Brain microvascular endothelial cell (primary cell): ENCODE measurements at regions not wholly inside any gene's neighbourhood (a gene's known extent, or its start where the extent isn't known, plus 50 kb on each side); places are given as distances from the start of the nearest gene placed in this dataset.

Source experiments
- DNase-seq: peaks from one replicate; pipeline ENCODE4 v3.0.0-alpha.2; 2020
- H3K27ac ChIP-seq: fragments of 250-450 bp; sonication (Bioruptor Pico); 2 replicates; pipeline ENCODE4 v1.5.1; 2020; ENCODE audit warnings: mild to moderate bottlenecking, moderate library complexity
- H3K27me3 ChIP-seq: fragments of 250-450 bp; sonication (Bioruptor Pico); replicated peaks from 2 replicates; pipeline ENCODE4 v1.5.1; 2020; ENCODE audit warnings: mild to moderate bottlenecking
- H3K36me3 ChIP-seq: fragments of 250-450 bp; sonication (Bioruptor Pico); replicated peaks from 2 replicates; pipeline ENCODE4 v1.5.1; 2020; ENCODE audit warnings: mild to moderate bottlenecking
- H3K4me3 ChIP-seq: 2 replicates; pipeline ENCODE4 v1.5.1; 2011; ENCODE audit warnings: low read depth, mild to moderate bottlenecking, control low read depth, low read length, moderate library complexity
- CTCF ChIP-seq: IDR thresholded peaks from 2 replicates; pipeline ENCODE4 v1.5.1; 2011; ENCODE audit warnings: low read depth, mild to moderate bottlenecking, moderate library complexity, low read length, control low read depth, inconsistent platforms; ENCODE audit errors: missing control alignments
- in situ Hi-C: cut with HindIII; loops from 2 replicates; pipeline ENCODE4 v1.10.0; 2017; ENCODE audit warnings: low sequenced_read_pairs, low pct_ligation_motif_present

GRCh38 chr10:3951993-3952392 lies 167.0 kb upstream of the KLF6 start:
- DNase-seq: no peak
- Histone ChIP-seq H3K27ac (no peak overlapping the region), H3K36me3 (no peaks in the 10 kb centered on the region), H3K27me3 (no peaks in the 10 kb centered on the region), H3K4me3 (no peak overlapping the region)
- in situ Hi-C loops: no loop called here
- TF ChIP-seq CTCF: no peak

DNA sequence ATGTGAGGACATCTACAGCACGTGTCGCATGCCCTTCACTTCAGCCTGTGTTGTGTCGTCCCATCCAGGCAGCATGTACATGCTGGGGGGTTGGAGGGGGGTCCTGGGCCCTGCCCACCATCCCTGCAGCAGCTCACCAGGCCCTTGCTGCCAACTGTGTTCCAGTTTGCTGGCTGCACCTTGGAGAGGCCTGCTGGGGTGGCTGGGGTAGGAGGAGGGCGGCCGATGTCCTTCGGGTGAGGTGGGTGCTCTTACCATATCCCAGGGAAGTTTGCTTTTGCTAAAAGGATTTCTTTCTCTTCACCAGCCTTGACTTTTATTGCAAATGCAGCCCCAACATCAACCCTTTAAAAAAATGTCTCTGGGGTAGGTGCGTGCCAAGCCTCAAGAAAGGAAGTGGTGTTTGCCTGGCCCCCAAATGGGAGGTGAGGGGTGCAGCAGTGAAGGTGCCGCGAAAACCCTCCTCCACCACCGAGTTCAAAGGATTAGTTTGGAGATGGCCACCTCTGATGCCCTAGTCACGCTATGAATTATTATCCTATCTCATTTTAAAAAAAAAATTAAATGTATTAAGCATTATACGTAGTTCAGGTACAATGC lies 165.8 kb upstream of the KLF6 start:
- Histone ChIP-seq H3K36me3 (no peaks in the 10 kb centered on the region), H3K27me3 (no peaks in the 10 kb centered on the region), H3K27ac (no peak overlapping the region), H3K4me3 (no peak overlapping the region)
- TF ChIP-seq CTCF: no peak
- DNase-seq: no peak
- in situ Hi-C loops: no loop called here

DNA sequence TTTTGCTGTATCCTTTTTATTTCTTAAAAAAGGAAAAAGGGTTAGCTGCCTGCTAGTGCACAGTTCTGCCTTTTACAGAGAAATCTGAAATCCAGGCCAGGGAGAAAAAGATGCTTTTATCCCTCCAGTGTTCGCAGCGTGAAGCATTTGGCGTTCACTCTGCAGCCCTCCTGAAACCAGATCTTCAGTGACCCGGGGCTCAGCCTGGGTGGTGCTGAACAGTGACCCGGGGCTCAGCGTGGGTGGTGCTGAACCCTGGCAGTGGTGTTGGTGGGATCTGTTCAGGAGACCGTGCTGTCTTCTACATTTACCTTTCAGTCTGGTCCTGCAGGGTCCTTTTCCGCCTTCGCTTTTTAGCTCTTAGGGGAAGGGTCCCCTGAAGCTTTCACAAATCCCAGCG lies 164.7 kb upstream of the KLF6 start:
- no peak for TF ChIP-seq CTCF
- no peak for DNase-seq
- Histone ChIP-seq H3K27ac (no peak overlapping the region), H3K4me3 (no peak overlapping the region), H3K36me3 (no peaks in the 10 kb centered on the region), H3K27me3 (no peaks in the 10 kb centered on the region)
- in situ Hi-C loops: no loop called here

- in situ Hi-C loops: no loop called here
- DNase-seq: peak; percentile 88
- no peak overlapping the region for H3K27ac ChIP-seq
Observed at GRCh38 chr10:3948843-3949242, 163.8 kb upstream of the KLF6 start.

GRCh38 chr10:3946234-3947229 lies 161.5 kb upstream of the KLF6 start:
- in situ Hi-C loops: no loop called here
- no peaks in the 10 kb centered on the region for H3K36me3 ChIP-seq
- H3K4me3 ChIP-seq: no peak overlapping the region
- no peaks in the 10 kb centered on the region for H3K27me3 ChIP-seq
- no peak for DNase-seq
- no peak for TF ChIP-seq CTCF
- no peak overlapping the region for H3K27ac ChIP-seq

More at GRCh38 chr10:3948843-3949242, 163.8 kb upstream of the KLF6 start:
- Histone ChIP-seq H3K36me3 (no peaks in the 10 kb centered on the region), H3K4me3 (no peak overlapping the region), H3K27me3 (no peaks in the 10 kb centered on the region)
- no peak for TF ChIP-seq CTCF
